CD4-positive, alpha-beta T cell treated with Interleukin-1 beta for 1 hour (primary cell): ENCODE measurements at regions not wholly inside any gene's neighbourhood (a gene's known extent, or its start where the extent isn't known, plus 50 kb on each side); places are given as distances from the start of the nearest gene placed in this dataset.
A peak's percentile ranks its signal among the peaks of the same experiment; 100 is the strongest.

Experiments
- DNase-seq, 2 donors: peaks; one replicate each; pipeline ENCODE4 v3.0.0-alpha.2; 2020 to 2022

DNA sequence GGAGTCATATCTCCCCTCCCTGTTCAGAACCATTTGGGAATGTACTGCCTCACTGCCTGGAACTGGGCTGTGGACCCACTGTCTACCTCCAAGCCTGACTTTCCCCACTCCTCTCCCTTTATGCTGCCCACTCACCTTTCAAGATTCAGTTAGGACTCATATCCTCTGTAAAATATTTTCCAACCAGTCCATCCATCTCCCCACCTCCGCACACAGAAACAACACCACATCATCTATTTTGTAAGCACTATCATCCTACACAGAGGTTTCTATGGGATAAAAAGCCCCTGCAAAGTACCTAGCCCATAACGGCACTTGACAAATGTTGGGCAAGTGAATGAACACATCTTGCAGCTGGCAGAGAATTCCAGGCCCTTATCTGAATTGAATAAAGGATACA is 250.8 kb downstream of the ANAPC1 start:
- DNase-seq, result no peak

GRCh38 chr2:111633643-111634042 is 250.3 kb downstream of the ANAPC1 start:
- no peak for DNase-seq

DNA sequence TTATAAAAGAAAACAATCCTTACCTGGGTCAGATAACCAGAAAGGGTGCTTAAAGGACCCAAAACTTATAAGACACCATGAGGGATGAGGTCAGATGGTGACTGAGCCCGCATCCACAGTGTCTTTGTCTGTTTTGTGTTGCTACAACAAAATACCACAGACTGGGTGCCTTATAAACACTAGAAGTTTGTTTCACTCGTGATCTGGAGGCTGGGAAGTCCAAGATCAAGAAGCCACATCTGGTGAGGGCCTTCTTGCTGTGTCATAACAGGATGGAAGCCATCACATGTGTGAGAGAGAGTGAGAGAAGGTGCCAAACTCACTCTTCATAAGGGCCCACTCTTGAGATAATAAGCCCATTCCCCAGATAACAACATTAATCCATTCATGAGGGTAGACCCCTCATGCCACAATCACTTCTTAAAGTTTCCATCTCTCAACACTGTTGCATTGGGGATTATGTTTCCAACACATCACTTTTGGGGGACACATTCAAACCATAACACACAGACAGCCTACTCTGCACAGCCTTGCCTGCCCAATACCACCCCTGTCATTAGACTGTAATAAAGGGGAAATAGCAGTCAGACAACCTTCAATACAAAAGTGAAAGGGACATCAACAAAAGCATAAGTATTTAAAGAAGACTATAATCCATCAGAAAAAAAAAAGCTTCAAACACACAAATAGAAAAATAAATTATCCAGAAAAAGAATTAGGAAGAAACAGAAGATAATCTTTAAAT is 249.8 kb downstream of the ANAPC1 start:
- DNase-seq, result peak; percentile 35 to 47

- DNase-seq, result no peak
Observed at GRCh38 chr2:111634995-111635538, 248.9 kb downstream of the ANAPC1 start.

- DNase-seq, result no peak
Observed at GRCh38 chr2:111636905-111637304, 247.1 kb downstream of the ANAPC1 start.

DNA sequence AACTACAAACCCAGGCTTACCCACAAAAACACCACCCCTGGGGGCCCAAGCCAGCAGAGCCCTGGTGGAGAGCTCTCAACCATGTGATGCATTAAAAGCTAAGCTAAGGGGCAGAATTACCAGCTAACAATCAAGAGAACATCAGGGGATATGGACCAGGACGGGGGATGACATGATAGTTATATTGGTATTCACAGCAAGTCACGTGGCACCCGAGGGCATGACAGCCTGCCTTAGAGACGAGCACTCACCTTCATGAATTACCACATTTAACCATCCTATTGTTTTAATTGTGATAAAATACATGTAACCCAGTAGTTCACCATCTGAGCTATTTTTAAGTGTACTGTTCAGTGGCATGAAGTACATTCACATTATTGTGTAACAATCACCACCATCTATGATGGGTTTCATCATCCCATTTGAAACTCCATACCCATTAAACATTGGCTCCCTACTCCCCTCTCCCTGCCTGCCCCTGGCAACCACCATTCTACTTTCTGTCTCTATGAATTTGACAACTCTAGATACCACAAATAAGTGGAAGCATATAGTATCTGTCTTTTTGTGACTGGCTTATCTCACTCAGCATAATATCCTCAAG is 245.6 kb downstream of the ANAPC1 start:
- DNase-seq, result no peak

DNA sequence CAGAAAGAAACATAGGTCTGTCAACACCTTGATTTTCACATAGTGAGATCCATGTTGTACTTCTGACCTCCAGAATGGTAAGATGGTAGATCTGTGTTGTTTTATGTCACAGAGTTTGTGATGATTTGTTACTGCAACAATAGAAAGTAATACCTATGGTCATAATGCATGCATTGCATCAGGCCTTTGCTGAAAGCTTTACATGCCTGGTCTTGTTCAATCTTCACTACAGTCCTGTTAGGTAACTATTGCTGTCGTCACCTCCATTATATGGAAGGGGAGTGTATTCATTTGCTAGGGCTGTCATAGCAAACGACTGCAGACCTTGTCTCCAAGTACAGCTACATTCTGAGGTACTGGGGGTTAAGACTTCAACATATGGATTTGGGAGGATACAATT is 243.5 kb downstream of the ANAPC1 start:
- no peak for DNase-seq

DNA sequence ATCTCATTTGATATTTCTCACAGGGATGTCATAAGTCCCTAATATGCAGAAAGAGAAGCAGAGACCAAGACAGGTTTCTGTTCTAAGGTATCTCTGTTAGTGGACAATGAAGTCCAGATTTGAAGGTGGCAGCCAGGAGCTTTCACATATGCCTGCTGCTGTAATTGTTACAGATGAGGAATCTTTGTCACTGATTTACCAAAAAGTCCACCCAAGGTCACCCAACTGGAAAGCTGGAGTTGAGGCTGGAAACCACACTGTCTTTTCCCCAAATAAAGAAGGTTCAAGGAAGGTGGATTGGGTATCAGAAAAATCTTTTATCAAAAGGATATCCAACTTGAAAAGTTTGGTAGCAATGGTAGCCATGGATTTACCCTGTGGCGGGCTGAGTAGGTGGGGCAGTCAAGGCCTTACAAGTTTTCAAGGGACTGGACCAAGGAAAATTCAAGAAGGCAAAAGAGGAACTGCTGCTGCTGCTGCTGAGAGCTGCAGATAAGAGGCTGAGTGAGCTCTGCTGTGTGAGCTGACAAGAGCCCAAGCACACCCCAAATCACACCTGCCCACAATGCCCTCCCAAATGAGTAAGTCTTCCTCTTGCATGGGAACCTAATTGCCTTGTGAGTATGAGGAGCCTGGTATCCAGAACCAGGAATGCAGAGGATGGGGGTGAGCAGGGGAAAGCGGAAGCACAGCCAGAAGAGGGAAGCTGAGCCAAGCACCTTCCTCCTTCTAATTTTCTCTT is 241.2 kb downstream of the ANAPC1 start:
- no peak for DNase-seq

DNA sequence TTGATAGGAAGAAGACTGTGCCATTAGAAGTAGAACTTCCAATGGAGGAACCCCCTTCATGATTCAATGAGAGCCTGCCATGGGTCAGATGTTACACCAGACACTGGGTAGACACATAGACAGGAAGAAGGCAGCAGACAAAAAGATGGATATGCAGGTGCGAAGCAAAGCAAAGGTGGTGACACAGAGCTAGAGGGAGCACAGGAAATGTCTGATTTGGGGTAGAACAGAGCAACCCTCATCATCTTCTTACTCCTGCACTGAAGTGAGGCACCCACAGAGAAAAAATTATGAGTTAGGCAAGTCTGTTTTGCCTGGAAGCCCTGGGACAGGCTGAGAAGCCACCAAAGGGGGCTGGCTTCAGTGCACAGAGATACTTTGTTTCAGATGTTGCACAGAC is 240.2 kb downstream of the ANAPC1 start:
- no peak for DNase-seq

- DNase-seq, result no peak
Observed at GRCh38 chr2:111647359-111647758, 236.6 kb downstream of the ANAPC1 start.

DNA sequence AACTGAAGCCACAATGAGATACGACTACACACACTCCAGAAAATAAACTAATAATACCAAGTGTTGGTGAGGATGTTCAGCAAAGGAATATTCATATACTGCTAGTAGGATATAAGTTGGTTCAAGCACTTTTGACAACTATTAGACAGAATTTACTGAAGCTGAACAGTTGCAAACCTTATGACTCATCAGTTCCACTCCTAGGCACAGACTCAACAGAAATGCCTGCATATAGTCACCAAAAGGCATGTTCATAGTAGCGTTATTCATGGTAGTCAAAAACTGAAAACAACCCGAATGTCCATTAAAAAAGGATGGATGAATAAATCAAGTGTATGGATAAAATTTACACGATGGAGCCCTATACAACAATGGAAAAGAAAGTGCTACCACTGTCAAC is 232.0 kb downstream of the ANAPC1 start:
- DNase-seq, result no peak

DNA sequence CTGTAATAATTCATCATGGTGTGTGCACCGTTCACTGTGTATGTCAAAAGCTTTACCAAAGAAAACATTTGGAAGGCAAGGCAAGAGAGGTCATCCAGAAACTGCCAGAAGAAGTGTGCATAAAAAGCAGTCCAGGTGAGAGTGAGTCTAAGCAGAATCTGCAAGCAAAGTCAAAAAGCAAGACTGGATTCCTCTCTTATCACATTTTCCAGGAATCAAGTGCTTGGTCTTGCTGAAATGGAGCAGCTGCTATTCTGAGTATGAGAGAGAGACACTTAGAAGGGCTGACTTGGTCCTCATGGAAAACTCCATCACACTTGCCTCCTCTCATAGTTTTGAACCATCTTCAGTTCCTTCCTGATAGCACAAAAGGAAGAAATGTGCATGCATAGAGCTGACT is 231.3 kb downstream of the ANAPC1 start:
- DNase-seq, result no peak

DNA sequence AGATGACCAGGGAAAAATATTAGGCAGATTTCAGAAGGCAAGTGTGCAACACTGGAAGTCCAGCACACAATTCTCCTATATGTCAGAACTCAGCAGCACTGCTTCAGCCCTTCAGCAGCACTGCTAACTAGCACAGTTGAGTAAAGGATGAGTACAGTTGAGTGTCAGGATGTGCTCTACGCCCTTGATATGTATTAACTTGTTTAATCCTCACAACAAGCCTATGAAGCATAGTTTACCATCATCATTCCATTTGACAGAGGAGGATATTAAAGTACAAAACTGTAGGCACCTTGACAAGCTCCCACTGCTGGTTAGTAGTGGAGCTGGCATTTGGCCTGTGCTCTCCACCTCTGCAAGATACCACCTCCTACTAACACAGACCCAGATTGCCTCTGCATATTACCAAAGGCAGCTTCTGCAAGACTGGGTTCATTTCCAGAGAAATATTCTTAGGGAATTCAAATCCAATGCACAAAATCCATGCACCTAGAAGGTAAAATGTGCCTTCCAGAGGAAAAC is 230.8 kb downstream of the ANAPC1 start:
- DNase-seq, result no peak

DNA sequence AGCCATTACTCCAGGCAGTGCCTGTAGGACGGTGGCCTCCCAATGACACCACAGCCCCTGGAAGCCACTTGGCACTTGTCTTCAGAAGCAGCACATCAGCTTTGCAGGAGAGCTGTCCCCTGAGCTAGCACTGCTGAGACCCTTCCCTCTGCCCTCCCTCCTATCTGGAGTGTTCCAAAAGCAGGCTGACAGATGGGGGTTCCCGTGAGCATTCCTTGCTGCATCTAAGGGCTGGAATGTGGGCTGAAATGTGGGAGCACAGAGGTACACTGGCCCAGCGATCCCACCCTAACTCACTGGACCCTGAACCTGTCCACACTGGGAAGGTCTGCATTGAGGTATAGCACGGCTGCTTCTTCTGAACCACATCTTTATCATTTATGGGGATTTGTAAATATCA is 230.1 kb downstream of the ANAPC1 start:
- no peak for DNase-seq

- no peak for DNase-seq
Observed at GRCh38 chr2:111654829-111655228, 229.2 kb downstream of the ANAPC1 start.

DNA sequence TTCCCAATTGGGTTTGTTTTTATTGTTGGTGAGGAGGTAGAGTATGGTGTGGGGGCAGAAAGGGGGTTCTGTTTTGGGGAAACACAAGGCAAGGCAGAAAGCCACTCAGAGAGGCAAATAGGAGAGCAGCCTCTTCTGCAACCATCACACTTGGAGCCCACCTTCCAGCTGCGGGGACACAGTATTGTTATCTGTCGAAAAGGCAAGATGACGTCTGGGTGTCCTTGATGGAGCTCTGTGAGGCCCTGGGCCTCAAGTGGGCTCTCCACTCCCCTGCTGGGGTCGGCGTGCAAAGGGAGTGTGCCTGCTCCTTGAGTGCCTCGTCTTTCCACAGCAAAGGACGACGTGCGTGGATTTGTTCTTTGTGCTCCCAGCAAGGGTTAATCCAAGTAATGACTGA is 227.6 kb downstream of the ANAPC1 start:
- DNase-seq, result no peak

GRCh38 chr2:111656894-111657293 is 227.1 kb downstream of the ANAPC1 start:
- no peak for DNase-seq

GRCh38 chr2:111657351-111657975 is 226.5 kb downstream of the ANAPC1 start:
- no peak for DNase-seq

GRCh38 chr2:111659361-111660333 is 224.3 kb downstream of the ANAPC1 start:
- DNase-seq, result peak in 1 of 2 donors; percentile 69

- DNase-seq, result no peak
Observed at GRCh38 chr2:111660811-111661210, 223.2 kb downstream of the ANAPC1 start.

GRCh38 chr2:111661286-111661940 is 222.6 kb downstream of the ANAPC1 start:
- DNase-seq, result no peak
